Effector memory CD4-positive, alpha-beta T cell (primary cell): ENCODE measurements at regions not wholly inside any gene's neighbourhood (a gene's known extent, or its start where the extent isn't known, plus 50 kb on each side); places are given as distances from the start of the nearest gene placed in this dataset.

Source experiments
- DNase-seq, 3 donors: peaks; one replicate each; pipeline ENCODE4 v3.0.0-alpha.2; 2020
- H3K27ac ChIP-seq: 2 replicates; pipeline ENCODE4 v1.7.0; 2013; ENCODE audit warnings: mild to moderate bottlenecking, low read length, moderate library complexity; ENCODE audit not compliant: insufficient read depth, poor library complexity, severe bottlenecking
- H3K27me3 ChIP-seq: replicated peaks from 2 replicates; pipeline ENCODE4 v1.7.0; 2013; ENCODE audit warnings: mild to moderate bottlenecking, low read length; ENCODE audit not compliant: insufficient read depth, control insufficient read depth, poor library complexity, severe bottlenecking
- H3K36me3 ChIP-seq: 2 replicates; pipeline ENCODE4 v1.7.0; 2013; ENCODE audit warnings: mild to moderate bottlenecking, low read length, moderate library complexity; ENCODE audit not compliant: control insufficient read depth, insufficient read depth
- H3K4me1 ChIP-seq: 2 replicates; pipeline ENCODE4 v1.7.0; 2013; ENCODE audit warnings: low read length, mild to moderate bottlenecking; ENCODE audit not compliant: control insufficient read depth, insufficient read depth, poor library complexity, severe bottlenecking
- H3K4me3 ChIP-seq: 2 replicates; pipeline ENCODE4 v1.7.0; 2013; ENCODE audit warnings: low read length, low read depth, mild to moderate bottlenecking; ENCODE audit not compliant: insufficient read depth, poor library complexity, severe bottlenecking
- H3K9me3 ChIP-seq: 2 replicates; pipeline ENCODE4 v1.7.0; 2013; ENCODE audit warnings: mild to moderate bottlenecking, low read length, moderate library complexity; ENCODE audit not compliant: control insufficient read depth

DNA sequence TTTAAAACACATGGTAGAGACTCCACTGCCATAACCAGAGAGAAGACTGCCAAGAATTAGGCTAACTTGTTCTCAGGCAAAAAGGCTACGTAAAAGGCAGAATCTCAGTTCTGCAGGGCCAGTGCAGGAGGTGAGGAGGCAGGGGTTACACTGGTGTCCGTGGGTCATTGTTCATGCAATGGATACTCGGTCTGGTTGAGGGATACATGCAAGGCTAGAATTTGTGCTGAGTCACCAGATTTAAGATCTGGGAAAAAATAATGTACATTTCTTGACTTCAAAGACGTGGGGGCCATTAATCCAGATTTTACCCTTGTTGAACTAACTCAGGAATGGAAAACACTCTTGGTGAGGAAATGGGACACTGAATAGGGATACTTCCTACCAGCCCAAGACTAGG lies 52.3 kb upstream of the DPH5 start:
- no peak for DNase-seq

DNA sequence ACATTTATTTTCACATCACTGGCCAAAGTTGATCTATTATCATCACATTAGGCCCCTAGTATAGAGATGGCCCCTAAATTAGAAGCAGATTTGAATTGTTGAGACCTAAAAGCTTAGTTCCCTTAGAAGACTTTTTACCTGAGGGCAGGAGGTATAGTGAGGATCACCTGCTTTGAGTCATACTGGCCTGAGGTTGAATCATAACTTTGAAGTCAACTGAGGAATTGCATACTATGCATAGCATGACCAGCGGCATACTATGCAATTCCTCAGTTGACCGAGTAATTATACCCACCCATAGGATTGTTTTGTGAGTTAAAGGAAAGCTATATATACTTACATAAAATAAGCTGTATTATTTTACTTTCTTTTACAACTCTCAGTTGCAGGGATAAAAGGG lies 50.3 kb upstream of the DPH5 start:
- DNase-seq: no peak
- no peaks in the 10 kb centered on the region for H3K9me3 ChIP-seq

More for the DNA sequence above, 52.3 kb upstream of the DPH5 start:
- Histone ChIP-seq H3K27ac (no peak overlapping the region), H3K4me1 (peaks cover 21% of the 10 kb centered on the region), H3K36me3 (no peaks in the 10 kb centered on the region), H3K4me3 (no peak overlapping the region), H3K9me3 (no peaks in the 10 kb centered on the region), H3K27me3 (no peaks in the 10 kb centered on the region)

More for the DNA sequence above, 50.3 kb upstream of the DPH5 start:
- H3K27me3 ChIP-seq: no peaks in the 10 kb centered on the region
- no peak overlapping the region for H3K27ac ChIP-seq
- peaks cover 1% of the 10 kb centered on the region for H3K4me1 ChIP-seq
- no peaks in the 10 kb centered on the region for H3K36me3 ChIP-seq
- no peak overlapping the region for H3K4me3 ChIP-seq
